ENCODE measurements at regions not wholly inside any gene's neighbourhood (a gene's known extent, or its start where the extent isn't known, plus 50 kb on each side); places are given as distances from the start of the nearest gene placed in this dataset.

DNA sequence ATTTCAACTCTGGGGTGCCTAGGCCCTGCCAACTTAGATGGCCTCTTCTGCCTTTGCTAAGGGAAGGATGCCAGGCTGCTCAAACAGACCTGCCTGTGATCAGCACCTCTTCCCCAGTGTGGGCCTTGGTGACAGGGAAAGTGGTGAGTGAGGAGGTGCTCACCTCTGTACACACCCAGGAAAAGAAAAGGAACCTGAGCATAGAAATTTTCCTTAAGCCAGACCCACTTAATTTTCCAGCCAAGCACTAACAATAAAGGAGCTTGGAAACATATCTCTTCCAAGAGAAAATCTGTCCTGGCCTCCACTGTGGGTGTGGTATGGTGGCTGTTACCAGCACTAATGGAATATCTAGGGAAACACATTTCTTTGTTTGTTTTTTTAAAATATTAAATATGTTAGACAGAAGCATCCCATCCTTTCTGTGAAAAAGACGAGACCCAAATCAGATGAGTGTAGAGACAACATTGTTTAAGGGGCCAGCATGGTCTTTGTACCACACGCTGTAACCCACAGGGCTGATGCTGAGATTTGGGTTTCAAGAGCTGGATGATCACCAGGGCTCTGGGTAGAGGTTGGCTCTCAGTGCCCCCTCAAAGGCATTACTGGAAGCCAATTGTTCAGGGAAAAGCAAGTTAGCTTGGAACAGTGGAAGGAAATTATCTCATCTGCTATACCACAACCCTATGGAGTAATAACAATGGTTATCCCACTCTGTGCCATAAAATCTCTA is 472.2 kb downstream of the INSC start:
- Histone ChIP-seq H3K9me2 (ENCODE audit: insufficient read depth) (no peaks in the 10 kb centered on the region), H3K4me3 (replicated peaks in 1 of 2; ENCODE audit: low read depth in 1 of 2, low read length in 2 of 2) (no peak overlapping the region), H3K27me3 (ENCODE audit: insufficient read depth, low read length) (no peaks in the 10 kb centered on the region), H3K36me3 (ENCODE audit: control insufficient read depth in 1 of 2, insufficient read depth in 2 of 2, low read length in 2 of 2) (no peaks in the 10 kb centered on the region), H3K9me3 (ENCODE audit: control insufficient read depth in 1 of 2, insufficient read depth in 1 of 2, low read depth in 1 of 2, low read length in 2 of 2) (no peaks in the 10 kb centered on the region), H3K27ac (ENCODE audit: low read depth, low read length) (no peak overlapping the region), H2AFZ (ENCODE audit: low read depth, low read length, poor library complexity, severe bottlenecking) (no peak overlapping the region), H4K20me1 (ENCODE audit: insufficient read depth) (no peaks in the 10 kb centered on the region), H3K4me1 (ENCODE audit: control insufficient read depth in 1 of 2, insufficient read depth in 2 of 2, low read length in 2 of 2) (no peaks in the 10 kb centered on the region), H3K4me2 (ENCODE audit: low read length) (no peak overlapping the region), H3K9ac (ENCODE audit: low read length) (no peak overlapping the region), H3K79me2 (ENCODE audit: insufficient read depth, low read length) (no peaks in the 10 kb centered on the region)
- TF ChIP-seq, protein P1, sequence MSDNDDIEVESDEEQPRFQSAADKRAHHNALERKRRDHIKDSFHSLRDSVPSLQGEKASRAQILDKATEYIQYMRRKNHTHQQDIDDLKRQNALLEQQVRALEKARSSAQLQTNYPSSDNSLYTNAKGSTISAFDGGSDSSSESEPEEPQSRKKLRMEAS (IDR thresholded peaks at IDR 0.05) = no peak
- RAD21 ChIA-PET (ENCODE audit: low non-redundant PET in 1 of 2, low total read pairs in 2 of 2, uncharacterized antibody in 2 of 2, unreplicated experiment in 2 of 2) = no interaction called here
- no TSS peak for BruUV-seq (replicated peaks)
- DNase-seq (ENCODE audit: low read depth, low spot score) = no peak
- intact Hi-C loops (cut with micrococcal nuclease) = no loop called here
- no peak for ATAC-seq
- POLR2A ChIA-PET = no interaction called here
- CTCF ChIA-PET = no interaction called here

DNA sequence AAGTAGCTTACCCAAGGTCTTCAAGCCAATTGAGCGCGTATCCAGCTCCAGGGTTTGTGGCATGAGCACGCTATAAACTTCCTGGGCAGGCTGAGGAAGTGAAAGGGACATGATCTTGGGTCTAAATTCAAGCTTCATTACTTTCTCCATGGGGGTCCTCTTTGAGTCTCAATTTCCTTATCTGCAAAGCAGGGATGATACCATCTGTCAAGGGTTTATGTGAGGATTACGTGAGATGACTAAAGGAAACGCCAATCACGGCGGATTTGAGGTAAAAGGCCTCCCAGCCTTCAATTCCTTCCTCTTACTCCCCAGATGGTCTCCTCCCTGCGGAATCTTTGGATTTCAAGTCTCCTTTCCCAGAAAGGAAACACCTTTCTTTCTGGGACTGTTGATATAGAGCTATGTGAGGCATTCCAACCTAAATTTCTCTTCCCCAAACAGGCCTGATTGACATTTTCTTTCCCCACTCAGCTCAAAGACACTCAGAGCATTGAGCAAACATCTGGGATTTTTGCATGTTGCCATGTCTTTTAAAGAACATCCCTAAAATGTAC is 474.4 kb downstream of the INSC start:
- POLR2A ChIA-PET = no interaction called here
- TF ChIP-seq, protein P2, sequence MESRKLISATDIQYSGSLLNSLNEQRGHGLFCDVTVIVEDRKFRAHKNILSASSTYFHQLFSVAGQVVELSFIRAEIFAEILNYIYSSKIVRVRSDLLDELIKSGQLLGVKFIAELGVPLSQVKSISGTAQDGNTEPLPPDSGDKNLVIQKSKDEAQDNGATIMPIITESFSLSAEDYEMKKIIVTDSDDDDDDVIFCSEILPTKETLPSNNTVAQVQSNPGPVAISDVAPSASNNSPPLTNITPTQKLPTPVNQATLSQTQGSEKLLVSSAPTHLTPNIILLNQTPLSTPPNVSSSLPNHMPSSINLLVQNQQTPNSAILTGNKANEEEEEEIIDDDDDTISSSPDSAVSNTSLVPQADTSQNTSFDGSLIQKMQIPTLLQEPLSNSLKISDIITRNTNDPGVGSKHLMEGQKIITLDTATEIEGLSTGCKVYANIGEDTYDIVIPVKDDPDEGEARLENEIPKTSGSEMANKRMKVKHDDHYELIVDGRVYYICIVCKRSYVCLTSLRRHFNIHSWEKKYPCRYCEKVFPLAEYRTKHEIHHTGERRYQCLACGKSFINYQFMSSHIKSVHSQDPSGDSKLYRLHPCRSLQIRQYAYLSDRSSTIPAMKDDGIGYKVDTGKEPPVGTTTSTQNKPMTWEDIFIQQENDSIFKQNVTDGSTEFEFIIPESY (IDR thresholded peaks at IDR 0.05; ENCODE audit: extremely low read depth, insufficient replicate concordance, low read length) = no peak
- TF ChIP-seq, protein P1 (IDR thresholded peaks at IDR 0.05) = no peak
- intact Hi-C loops (cut with micrococcal nuclease) = no loop called here

More for the DNA sequence above, 474.4 kb downstream of the INSC start:
- Histone ChIP-seq H3K36me3 (ENCODE audit: control insufficient read depth in 1 of 2, insufficient read depth in 2 of 2, low read length in 2 of 2) (no peaks in the 10 kb centered on the region), H3K9ac (ENCODE audit: low read length) (no peak overlapping the region), H4K20me1 (ENCODE audit: insufficient read depth) (no peaks in the 10 kb centered on the region), H3K27ac (ENCODE audit: low read depth, low read length) (no peak overlapping the region), H3K79me2 (ENCODE audit: insufficient read depth, low read length) (no peaks in the 10 kb centered on the region), H2AFZ (ENCODE audit: low read depth, low read length, poor library complexity, severe bottlenecking) (no peak overlapping the region), H3K27me3 (ENCODE audit: insufficient read depth, low read length) (no peaks in the 10 kb centered on the region), H3K9me2 (ENCODE audit: insufficient read depth) (no peaks in the 10 kb centered on the region), H3K4me3 (replicated peaks in 1 of 2; ENCODE audit: low read depth in 1 of 2, low read length in 2 of 2) (no peak overlapping the region), H3K4me1 (ENCODE audit: control insufficient read depth in 1 of 2, insufficient read depth in 2 of 2, low read length in 2 of 2) (no peaks in the 10 kb centered on the region), H3K9me3 (ENCODE audit: control insufficient read depth in 1 of 2, insufficient read depth in 1 of 2, low read depth in 1 of 2, low read length in 2 of 2) (no peaks in the 10 kb centered on the region), H3K4me2 (ENCODE audit: low read length) (no peak overlapping the region)
- no TSS peak for BruUV-seq (replicated peaks)
- CTCF ChIA-PET = no interaction called here
- RAD21 ChIA-PET (ENCODE audit: low non-redundant PET in 1 of 2, low total read pairs in 2 of 2, uncharacterized antibody in 2 of 2, unreplicated experiment in 2 of 2) = no interaction called here
- ATAC-seq = no peak
- DNase-seq (ENCODE audit: low read depth, low spot score) = no peak

Measured in HCT116 (cell line).